ENCODE measurements at regions not wholly inside any gene's neighbourhood (a gene's known extent, or its start where the extent isn't known, plus 50 kb on each side); places are given as distances from the start of the nearest gene placed in this dataset.

DNA sequence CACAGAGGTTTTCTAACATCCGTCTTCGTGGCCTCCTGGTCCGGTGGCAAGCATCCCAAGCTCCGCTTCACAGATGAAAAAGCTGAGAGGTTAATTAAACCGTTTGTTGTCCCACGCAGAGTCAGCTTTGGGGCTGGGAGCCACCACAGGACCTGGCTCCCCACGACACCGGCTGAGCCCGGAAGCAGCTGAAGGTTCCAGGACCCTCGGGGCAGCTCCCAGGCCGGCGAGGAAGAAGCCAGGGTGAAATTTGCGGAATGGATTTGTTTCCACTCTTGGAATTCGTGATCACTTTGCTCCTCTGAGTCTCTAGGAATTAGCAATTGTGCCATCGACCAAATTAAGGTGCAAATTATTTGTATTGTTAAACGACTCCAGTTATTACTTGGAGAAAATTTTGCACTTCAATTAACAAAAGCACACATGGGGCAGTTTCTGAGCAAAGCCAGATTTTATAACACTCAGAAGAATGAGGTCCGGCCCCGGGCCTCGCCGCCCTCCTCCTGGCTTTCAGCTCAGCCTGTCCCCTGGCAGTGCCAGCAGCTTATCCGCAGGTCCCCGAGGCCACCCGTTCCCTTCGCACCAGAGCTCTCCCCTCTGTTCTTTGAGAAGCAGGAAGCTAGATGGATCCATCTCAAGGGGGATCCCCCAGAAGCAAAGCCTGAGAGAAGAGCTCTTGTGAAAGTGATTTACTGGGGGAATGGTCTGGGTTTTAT, 69.1 kb downstream of the SIK1 start:
- no peak for TF ChIP-seq CTCF (IDR thresholded peaks at IDR 0.05; ENCODE audit: unreplicated experiment)
- BruUV-seq (replicated peaks): no TSS peak
- no peak overlapping the region for H3K27ac Mint-ChIP-seq (ENCODE audit: unreplicated experiment)
- no peak for DNase-seq
- intact Hi-C loops (cut with micrococcal nuclease; ENCODE audit: unreplicated experiment): no loop called here
- no peaks in the 10 kb centered on the region for H3K36me3 Mint-ChIP-seq (ENCODE audit: insufficient read depth, unreplicated experiment)
- H3K4me1 Mint-ChIP-seq (ENCODE audit: low read depth, unreplicated experiment): no peaks in the 10 kb centered on the region
- no peak overlapping the region for H3K4me3 Mint-ChIP-seq (ENCODE audit: low read depth, unreplicated experiment)
- H3K9me3 Mint-ChIP-seq (ENCODE audit: low read depth, unreplicated experiment): no peaks in the 10 kb centered on the region
- CTCF ChIA-PET: interaction anchor here (0.6 kb wide), 1 partner anchor 1700 kb away, joined by 3 read pairs; no protein-coding TSS in a partner anchor
- no peaks in the 10 kb centered on the region for H3K27me3 Mint-ChIP-seq (ENCODE audit: unreplicated experiment)

DNA sequence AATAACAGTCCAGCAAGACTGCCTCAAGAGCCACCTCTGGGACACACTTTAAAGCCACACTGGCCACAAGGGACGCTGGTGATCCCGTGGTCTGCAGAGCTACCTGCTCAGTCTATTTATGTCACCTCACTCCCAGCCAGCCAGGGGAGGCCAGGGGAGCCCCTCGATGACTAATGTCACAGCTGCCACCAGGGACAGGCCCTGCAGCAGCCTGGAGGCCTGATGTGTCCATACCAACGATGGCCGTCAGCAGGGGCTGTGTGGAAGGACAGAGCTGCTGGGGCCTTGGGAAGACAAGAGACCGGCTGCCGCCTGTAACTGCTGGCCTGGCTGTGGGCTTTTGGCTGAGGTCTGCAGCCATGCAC, 71.0 kb downstream of the SIK1 start:
- H3K36me3 Mint-ChIP-seq (ENCODE audit: insufficient read depth, unreplicated experiment): no peaks in the 10 kb centered on the region
- DNase-seq: peak; percentile 28
- no peaks in the 10 kb centered on the region for H3K9me3 Mint-ChIP-seq (ENCODE audit: low read depth, unreplicated experiment)
- no peaks in the 10 kb centered on the region for H3K27me3 Mint-ChIP-seq (ENCODE audit: unreplicated experiment)
- H3K4me3 Mint-ChIP-seq (ENCODE audit: low read depth, unreplicated experiment): no peak overlapping the region
- CTCF ChIA-PET: no interaction called here
- intact Hi-C loops (cut with micrococcal nuclease; ENCODE audit: unreplicated experiment): no loop called here
- BruUV-seq (replicated peaks): no TSS peak
- TF ChIP-seq CTCF (IDR thresholded peaks at IDR 0.05; ENCODE audit: unreplicated experiment): no peak
- no peaks in the 10 kb centered on the region for H3K4me1 Mint-ChIP-seq (ENCODE audit: low read depth, unreplicated experiment)
- H3K27ac Mint-ChIP-seq (ENCODE audit: unreplicated experiment): no peak overlapping the region

DNA sequence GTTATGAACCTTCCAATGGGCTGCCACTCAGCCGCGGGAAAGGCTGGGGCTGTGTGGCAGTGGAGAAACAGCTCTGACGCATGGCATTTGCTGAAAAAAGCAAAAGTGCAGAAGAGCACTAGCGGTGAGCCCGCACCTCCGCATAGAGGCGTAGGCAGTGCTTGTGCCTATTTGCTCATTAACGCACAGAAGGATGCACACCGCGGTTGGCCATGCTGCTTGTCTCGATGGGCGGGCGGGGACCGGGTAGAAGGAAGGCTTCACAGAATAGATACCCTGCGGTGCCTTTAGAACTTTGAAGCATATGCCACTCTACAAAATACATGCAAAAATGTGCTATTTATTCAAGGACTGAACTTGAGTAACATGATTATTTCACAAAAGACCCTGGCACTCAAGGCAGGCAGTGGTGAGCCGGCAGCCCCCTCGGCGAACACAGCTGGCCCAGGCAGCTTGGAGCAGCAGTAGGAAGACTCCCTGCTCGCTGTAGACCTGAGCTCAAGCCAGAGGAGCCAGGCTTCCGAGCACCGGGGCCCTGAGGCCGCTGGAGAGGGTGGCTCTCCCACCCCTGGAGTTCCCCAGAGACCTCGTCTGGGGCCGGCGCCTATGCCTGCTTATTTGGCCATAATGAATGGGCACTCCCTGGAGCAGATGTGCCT, 71.5 kb downstream of the SIK1 start:
- no peak overlapping the region for H3K4me3 Mint-ChIP-seq (ENCODE audit: low read depth, unreplicated experiment)
- CTCF ChIA-PET: no interaction called here
- H3K4me1 Mint-ChIP-seq (ENCODE audit: low read depth, unreplicated experiment): no peaks in the 10 kb centered on the region

DNA sequence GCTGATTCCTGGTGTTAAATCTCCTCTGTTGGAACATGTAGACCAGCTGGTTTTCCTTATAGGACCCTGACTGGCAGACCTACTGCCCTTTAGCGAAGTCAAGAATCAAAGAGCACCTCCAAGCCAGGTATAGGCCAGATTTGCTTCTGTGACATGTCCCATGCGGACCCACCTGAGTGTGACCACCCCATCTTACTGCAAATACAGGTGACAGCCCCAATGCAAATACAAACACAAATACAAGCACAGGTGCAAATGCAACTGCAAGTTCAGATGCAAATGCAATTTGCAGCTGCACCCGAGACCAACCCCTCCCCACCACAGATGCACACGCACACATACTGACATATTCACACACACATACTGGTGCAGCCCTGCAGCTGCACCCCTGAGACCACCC, 72.3 kb downstream of the SIK1 start:
- Mint-ChIP-seq H3K4me1 (ENCODE audit: low read depth, unreplicated experiment) (no peaks in the 10 kb centered on the region), H3K27me3 (ENCODE audit: unreplicated experiment) (no peaks in the 10 kb centered on the region), H3K36me3 (ENCODE audit: insufficient read depth, unreplicated experiment) (no peaks in the 10 kb centered on the region), H3K27ac (ENCODE audit: unreplicated experiment) (no peak overlapping the region), H3K4me3 (ENCODE audit: low read depth, unreplicated experiment) (no peak overlapping the region), H3K9me3 (ENCODE audit: low read depth, unreplicated experiment) (no peaks in the 10 kb centered on the region)
- no peak for TF ChIP-seq CTCF (IDR thresholded peaks at IDR 0.05; ENCODE audit: unreplicated experiment)
- CTCF ChIA-PET: no interaction called here
- intact Hi-C loops (cut with micrococcal nuclease; ENCODE audit: unreplicated experiment): no loop called here
- no peak for DNase-seq
- BruUV-seq (replicated peaks): no TSS peak

More for the DNA sequence above, 71.5 kb downstream of the SIK1 start:
- TF ChIP-seq CTCF (IDR thresholded peaks at IDR 0.05; ENCODE audit: unreplicated experiment): peak; percentile 11
- no peaks in the 10 kb centered on the region for H3K27me3 Mint-ChIP-seq (ENCODE audit: unreplicated experiment)
- H3K9me3 Mint-ChIP-seq (ENCODE audit: low read depth, unreplicated experiment): no peaks in the 10 kb centered on the region
- H3K27ac Mint-ChIP-seq (ENCODE audit: unreplicated experiment): no peak overlapping the region
- DNase-seq: no peak
- no peaks in the 10 kb centered on the region for H3K36me3 Mint-ChIP-seq (ENCODE audit: insufficient read depth, unreplicated experiment)
- no TSS peak for BruUV-seq (replicated peaks)
- intact Hi-C loops (cut with micrococcal nuclease; ENCODE audit: unreplicated experiment): no loop called here

Data from Calu3 (cell line).